ENCODE measurements at regions not wholly inside any gene's neighbourhood (a gene's known extent, or its start where the extent isn't known, plus 50 kb on each side); places are given as distances from the start of the nearest gene placed in this dataset.

- TF ChIP-seq CTCF (IDR thresholded peaks at IDR 0.05): no peak
- TF ChIP-seq EZH2 (IDR thresholded peaks at IDR 0.05): no peak
- no peak for TF ChIP-seq EZH2phosphoT487 (IDR thresholded peaks at IDR 0.05)
Measured at GRCh38 chr10:124316326-124316725, 102.4 kb downstream of the OAT start.
